Type B pancreatic cell (in vitro differentiated cells): ENCODE measurements at regions not wholly inside any gene's neighbourhood (a gene's known extent, or its start where the extent isn't known, plus 50 kb on each side); places are given as distances from the start of the nearest gene placed in this dataset.
"Not testable (repeated sequence)": the region's sequence is repeated elsewhere in the genome, so short reads cannot be mapped to it uniquely, and the experiment has no call there.

Experiments
- DNase-seq: peaks from one replicate; pipeline ENCODE4 v3.0.0; 2021; ENCODE audit warnings: mixed read lengths; ENCODE audit not compliant: unreplicated experiment; ENCODE audit errors: extremely low spot score
- H3K27ac Mint-ChIP-seq: 2 replicates; pipeline ENCODE4 v1.8.0; 2021; ENCODE audit warnings: mild to moderate bottlenecking, mixed read lengths
- H3K27me3 Mint-ChIP-seq: 2 replicates; pipeline ENCODE4 v1.8.0; 2021; ENCODE audit warnings: mixed read lengths
- H3K36me3 Mint-ChIP-seq: 2 replicates; pipeline ENCODE4 v1.8.0; 2021; ENCODE audit warnings: mixed read lengths
- H3K4me1 Mint-ChIP-seq: one replicate; pipeline ENCODE4 v1.8.0; 2021; ENCODE audit warnings: mixed read lengths; ENCODE audit not compliant: unreplicated experiment
- H3K4me3 Mint-ChIP-seq: 2 replicates; pipeline ENCODE4 v1.8.0; 2021; ENCODE audit warnings: mild to moderate bottlenecking, mixed read lengths
- H3K9me3 Mint-ChIP-seq: 2 replicates; pipeline ENCODE4 v1.8.0; 2021; ENCODE audit warnings: mixed read lengths
- CTCF ChIP-seq: fragments of 200-600 bp; sonication (generic); conservative IDR thresholded peaks from 2 replicates; pipeline ENCODE4 v1.5.0; 2021; ENCODE audit warnings: antibody characterized with exemption, mild to moderate bottlenecking

GRCh38 chr6:100296810-100297544, 167.7 kb downstream of the SIM1 start:
- Mint-ChIP-seq H3K4me3 (no peak overlapping the region), H3K9me3 (no peaks in the 10 kb centered on the region), H3K27me3 (no peaks in the 10 kb centered on the region), H3K36me3 (no peaks in the 10 kb centered on the region), H3K4me1 (peaks cover 6% of the 10 kb centered on the region), H3K27ac (no peak overlapping the region)
- DNase-seq, result no peak
- no peak for TF ChIP-seq CTCF

GRCh38 chr6:100295172-100295571, 169.5 kb downstream of the SIM1 start:
- H3K9me3 Mint-ChIP-seq, H3K4me1 Mint-ChIP-seq, H3K27me3 Mint-ChIP-seq, DNase-seq, H3K4me3 Mint-ChIP-seq, H3K36me3 Mint-ChIP-seq, H3K27ac Mint-ChIP-seq: not testable (repeated sequence)

- no peak overlapping the region for H3K4me3 Mint-ChIP-seq
- no peaks in the 10 kb centered on the region for H3K36me3 Mint-ChIP-seq
- no peaks in the 10 kb centered on the region for H3K4me1 Mint-ChIP-seq
- TF ChIP-seq CTCF, result no peak
- H3K27me3 Mint-ChIP-seq, result peaks cover under 1% of the 10 kb centered on the region
- no peak for DNase-seq
- no peaks in the 10 kb centered on the region for H3K9me3 Mint-ChIP-seq
- no peak overlapping the region for H3K27ac Mint-ChIP-seq
These were observed 175.4 kb downstream of the SIM1 start for GRCh38 chr6:100289285-100289684.

- no peak for DNase-seq
- TF ChIP-seq CTCF, result no peak
- H3K4me3 Mint-ChIP-seq, result no peak overlapping the region
- H3K9me3 Mint-ChIP-seq, result no peaks in the 10 kb centered on the region
- H3K27ac Mint-ChIP-seq, result no peak overlapping the region
- no peaks in the 10 kb centered on the region for H3K4me1 Mint-ChIP-seq
- H3K27me3 Mint-ChIP-seq, result peaks cover 4% of the 10 kb centered on the region
- H3K36me3 Mint-ChIP-seq, result no peaks in the 10 kb centered on the region
These were observed 176.4 kb downstream of the SIM1 start for GRCh38 chr6:100288311-100288710.

GRCh38 chr6:100283285-100283684, 181.4 kb downstream of the SIM1 start:
- Mint-ChIP-seq H3K27ac (no peak overlapping the region), H3K36me3 (no peaks in the 10 kb centered on the region), H3K4me3 (no peak overlapping the region), H3K4me1 (peaks cover 7% of the 10 kb centered on the region), H3K27me3 (peaks cover 20% of the 10 kb centered on the region), H3K9me3 (no peaks in the 10 kb centered on the region)
- no peak for DNase-seq
- TF ChIP-seq CTCF, result no peak

- TF ChIP-seq CTCF, result no peak
- Mint-ChIP-seq H3K4me1 (peaks cover 10% of the 10 kb centered on the region), H3K36me3 (no peaks in the 10 kb centered on the region), H3K9me3 (no peaks in the 10 kb centered on the region), H3K27me3 (peaks cover 20% of the 10 kb centered on the region), H3K4me3 (peak overlapping the region; percentile 79), H3K27ac (no peak overlapping the region)
- no peak for DNase-seq
These were observed 183.2 kb downstream of the SIM1 start for GRCh38 chr6:100281471-100281901.
